MG63 (cell line): ENCODE measurements at regions not wholly inside any gene's neighbourhood (a gene's known extent, or its start where the extent isn't known, plus 50 kb on each side); places are given as distances from the start of the nearest gene placed in this dataset.
"Not testable (repeated sequence)": the region's sequence is repeated elsewhere in the genome, so short reads cannot be mapped to it uniquely, and the experiment has no call there.

Experiments
- DNase-seq: peaks from one replicate; pipeline ENCODE4 v3.0.0-alpha.2; 2020
- H3K27me3 ChIP-seq: fragments of 250-450 bp; sonication (Bioruptor Pico); 2 replicates; pipeline ENCODE4 v1.5.1; 2020; ENCODE audit warnings: mild to moderate bottlenecking, moderate library complexity
- H3K36me3 ChIP-seq: fragments of 250-450 bp; sonication (Bioruptor Pico); 2 replicates; pipeline ENCODE4 v1.5.1; 2020; ENCODE audit warnings: mild to moderate bottlenecking, moderate library complexity
- H3K4me3 ChIP-seq: fragments of 250-450 bp; sonication (Bioruptor Pico); 2 replicates; pipeline ENCODE4 v1.5.1; 2020; ENCODE audit warnings: mild to moderate bottlenecking, moderate library complexity
- H3K9me3 ChIP-seq: fragments of 250-450 bp; sonication (Bioruptor Pico); 2 replicates; pipeline ENCODE4 v1.5.1; 2020; ENCODE audit warnings: mild to moderate bottlenecking, moderate library complexity

GRCh38 chr2:156918410-156918809 lies 339.1 kb upstream of the GALNT5 start:
- Histone ChIP-seq H3K36me3 (no peaks in the 10 kb centered on the region), H3K27me3 (no peaks in the 10 kb centered on the region), H3K4me3 (no peak overlapping the region), H3K9me3 (no peaks in the 10 kb centered on the region)
- DNase-seq, result no peak

GRCh38 chr2:156930423-156930822 lies 327.1 kb upstream of the GALNT5 start:
- no peaks in the 10 kb centered on the region for H3K36me3 ChIP-seq
- no peaks in the 10 kb centered on the region for H3K9me3 ChIP-seq
- H3K27me3 ChIP-seq, result no peaks in the 10 kb centered on the region
- no peak overlapping the region for H3K4me3 ChIP-seq
- DNase-seq, result no peak

GRCh38 chr2:156933645-156934225 lies 323.8 kb upstream of the GALNT5 start:
- no peak for DNase-seq
- H3K9me3 ChIP-seq, result no peaks in the 10 kb centered on the region
- H3K27me3 ChIP-seq, result no peaks in the 10 kb centered on the region
- H3K36me3 ChIP-seq, result no peaks in the 10 kb centered on the region
- no peak overlapping the region for H3K4me3 ChIP-seq

GRCh38 chr2:156935616-156936015 lies 321.9 kb upstream of the GALNT5 start:
- Histone ChIP-seq H3K4me3 (no peak overlapping the region), H3K27me3 (no peaks in the 10 kb centered on the region), H3K9me3 (no peaks in the 10 kb centered on the region), H3K36me3 (no peaks in the 10 kb centered on the region)
- DNase-seq, result peak; percentile 18

- DNase-seq, result no peak
These were observed 320.1 kb upstream of the GALNT5 start for GRCh38 chr2:156937430-156937829.

GRCh38 chr2:156944871-156945270 lies 312.6 kb upstream of the GALNT5 start:
- no peaks in the 10 kb centered on the region for H3K27me3 ChIP-seq
- DNase-seq, result no peak
- H3K4me3 ChIP-seq, result no peak overlapping the region
- no peaks in the 10 kb centered on the region for H3K9me3 ChIP-seq
- H3K36me3 ChIP-seq, result no peaks in the 10 kb centered on the region

More at GRCh38 chr2:156937430-156937829, 320.1 kb upstream of the GALNT5 start:
- no peaks in the 10 kb centered on the region for H3K36me3 ChIP-seq
- no peak overlapping the region for H3K4me3 ChIP-seq
- no peaks in the 10 kb centered on the region for H3K27me3 ChIP-seq
- H3K9me3 ChIP-seq, result no peaks in the 10 kb centered on the region

GRCh38 chr2:156947261-156947660 lies 310.2 kb upstream of the GALNT5 start:
- H3K4me3 ChIP-seq, result no peak overlapping the region
- no peak for DNase-seq

GRCh38 chr2:156955701-156956100 lies 301.8 kb upstream of the GALNT5 start:
- DNase-seq, result no peak
- Histone ChIP-seq H3K9me3 (peaks cover 14% of the 10 kb centered on the region), H3K27me3 (no peaks in the 10 kb centered on the region), H3K4me3 (no peak overlapping the region), H3K36me3 (no peaks in the 10 kb centered on the region)

More at GRCh38 chr2:156947261-156947660, 310.2 kb upstream of the GALNT5 start:
- Histone ChIP-seq H3K9me3 (0 out of 2 replicates have a peak, but pooled peaks cover 2% of the 10 kb centered on the region), H3K36me3 (no peaks in the 10 kb centered on the region), H3K27me3 (no peaks in the 10 kb centered on the region)

GRCh38 chr2:156956161-156956560 lies 301.3 kb upstream of the GALNT5 start:
- Histone ChIP-seq H3K4me3 (no peak overlapping the region), H3K9me3 (peaks cover 14% of the 10 kb centered on the region), H3K36me3 (no peaks in the 10 kb centered on the region), H3K27me3 (no peaks in the 10 kb centered on the region)
- no peak for DNase-seq

GRCh38 chr2:156958374-156958773 lies 299.1 kb upstream of the GALNT5 start:
- Histone ChIP-seq H3K9me3 (peaks cover 12% of the 10 kb centered on the region), H3K4me3 (no peak overlapping the region), H3K27me3 (no peaks in the 10 kb centered on the region), H3K36me3 (no peaks in the 10 kb centered on the region)
- no peak for DNase-seq

- Histone ChIP-seq H3K36me3 (no peaks in the 10 kb centered on the region), H3K27me3 (no peaks in the 10 kb centered on the region), H3K9me3 (peaks cover 12% of the 10 kb centered on the region), H3K4me3 (no peak overlapping the region)
- no peak for DNase-seq
These were observed 298.0 kb upstream of the GALNT5 start for GRCh38 chr2:156959481-156959880.

- Histone ChIP-seq H3K9me3 (no peaks in the 10 kb centered on the region), H3K27me3 (no peaks in the 10 kb centered on the region), H3K36me3 (no peaks in the 10 kb centered on the region), H3K4me3 (no peak overlapping the region)
- DNase-seq, result no peak
These were observed 274.9 kb upstream of the GALNT5 start for GRCh38 chr2:156982615-156983014.

- no peaks in the 10 kb centered on the region for H3K27me3 ChIP-seq
- no peak overlapping the region for H3K4me3 ChIP-seq
- DNase-seq, result no peak
- H3K36me3 ChIP-seq, result no peaks in the 10 kb centered on the region
- no peaks in the 10 kb centered on the region for H3K9me3 ChIP-seq
These were observed 271.0 kb upstream of the GALNT5 start for GRCh38 chr2:156986339-156986988.

GRCh38 chr2:156999661-157000060 lies 257.8 kb upstream of the GALNT5 start:
- no peaks in the 10 kb centered on the region for H3K27me3 ChIP-seq

GRCh38 chr2:157004789-157005188 lies 252.7 kb upstream of the GALNT5 start:
- no peaks in the 10 kb centered on the region for H3K36me3 ChIP-seq

More at GRCh38 chr2:156999661-157000060, 257.8 kb upstream of the GALNT5 start:
- Histone ChIP-seq H3K9me3 (no peaks in the 10 kb centered on the region; the same call in 1 of the 2 replicates), H3K4me3 (no peak overlapping the region), H3K36me3 (no peaks in the 10 kb centered on the region)
- no peak for DNase-seq

GRCh38 chr2:157015015-157015575 lies 242.4 kb upstream of the GALNT5 start:
- no peaks in the 10 kb centered on the region for H3K27me3 ChIP-seq
- H3K4me3 ChIP-seq, result no peak overlapping the region
- no peak for DNase-seq
- H3K36me3 ChIP-seq, result no peaks in the 10 kb centered on the region
- no peaks in the 10 kb centered on the region for H3K9me3 ChIP-seq

More at GRCh38 chr2:157004789-157005188, 252.7 kb upstream of the GALNT5 start:
- DNase-seq, result no peak
- Histone ChIP-seq H3K4me3 (no peak overlapping the region), H3K27me3 (no peaks in the 10 kb centered on the region), H3K9me3 (no peaks in the 10 kb centered on the region; the same call in 1 of the 2 replicates)

GRCh38 chr2:157023264-157023663 lies 234.2 kb upstream of the GALNT5 start:
- not testable (repeated sequence) for H3K36me3 ChIP-seq, H3K27me3 ChIP-seq, H3K4me3 ChIP-seq, DNase-seq, H3K9me3 ChIP-seq

GRCh38 chr2:157024129-157024528 lies 233.4 kb upstream of the GALNT5 start:
- Histone ChIP-seq H3K9me3 (no peaks in the 10 kb centered on the region; the same call in 1 of the 2 replicates), H3K27me3 (no peaks in the 10 kb centered on the region), H3K36me3 (no peaks in the 10 kb centered on the region), H3K4me3 (no peak overlapping the region)
- no peak for DNase-seq
